Retinal pigment epithelial cell (primary cell): ENCODE measurements at regions not wholly inside any gene's neighbourhood (a gene's known extent, or its start where the extent isn't known, plus 50 kb on each side); places are given as distances from the start of the nearest gene placed in this dataset.

Source experiments
- DNase-seq: peaks from one replicate; pipeline ENCODE4 v3.0.0-alpha.2; 2010; ENCODE audit warnings: low read depth
- H3K4me3 ChIP-seq: 2 replicates; pipeline ENCODE4 v1.5.1; 2011; ENCODE audit warnings: mild to moderate bottlenecking, low read length, control low read depth, moderate library complexity
- CTCF ChIP-seq: conservative IDR thresholded peaks from 2 replicates; pipeline ENCODE4 v1.5.1; 2011; ENCODE audit warnings: low read depth, low read length, control low read depth, inconsistent platforms

- no peak for DNase-seq
- no peak for TF ChIP-seq CTCF
- no peak overlapping the region for H3K4me3 ChIP-seq
These were observed 479.7 kb downstream of the MAN2A1 start for GRCh38 chr5:110169461-110169860.

- DNase-seq: no peak
These were observed 488.0 kb downstream of the MAN2A1 start for GRCh38 chr5:110177729-110178128.

GRCh38 chr5:110179321-110179720 lies 489.6 kb downstream of the MAN2A1 start:
- TF ChIP-seq CTCF: no peak

More at GRCh38 chr5:110177729-110178128, 488.0 kb downstream of the MAN2A1 start:
- H3K4me3 ChIP-seq: no peak overlapping the region
- no peak for TF ChIP-seq CTCF

GRCh38 chr5:110194191-110194590 lies 504.5 kb downstream of the MAN2A1 start:
- DNase-seq: no peak
- TF ChIP-seq CTCF: no peak
- H3K4me3 ChIP-seq: no peak overlapping the region

More at GRCh38 chr5:110179321-110179720, 489.6 kb downstream of the MAN2A1 start:
- H3K4me3 ChIP-seq: no peak overlapping the region
- DNase-seq: no peak

- no peak for TF ChIP-seq CTCF
- no peak for DNase-seq
These were observed 505.6 kb downstream of the MAN2A1 start for GRCh38 chr5:110195288-110195687.

GRCh38 chr5:110201791-110202190 lies 512.1 kb downstream of the MAN2A1 start:
- DNase-seq: no peak
- TF ChIP-seq CTCF: no peak
- H3K4me3 ChIP-seq: no peak overlapping the region

More at GRCh38 chr5:110195288-110195687, 505.6 kb downstream of the MAN2A1 start:
- H3K4me3 ChIP-seq: no peak overlapping the region

- H3K4me3 ChIP-seq: no peak overlapping the region
- no peak for DNase-seq
- TF ChIP-seq CTCF: no peak
These were observed 513.9 kb downstream of the MAN2A1 start for GRCh38 chr5:110203661-110204060.
